IgD-negative memory B cell (primary cell): ENCODE measurements at regions not wholly inside any gene's neighbourhood (a gene's known extent, or its start where the extent isn't known, plus 50 kb on each side); places are given as distances from the start of the nearest gene placed in this dataset.
A peak's percentile ranks its signal among the peaks of the same experiment; 100 is the strongest.

Experiments used
- H3K27ac Mint-ChIP-seq, 3 donors: one replicate each; pipeline ENCODE4 v1.8.0; 2020 to 2022; ENCODE audit warnings: mild to moderate bottlenecking in 3 of 3, mixed read lengths in 3 of 3, moderate library complexity in 1 of 3
- H3K27me3 Mint-ChIP-seq: one replicate; pipeline ENCODE4 v1.8.0; 2021; ENCODE audit warnings: mixed read lengths
- H3K36me3 Mint-ChIP-seq: one replicate; pipeline ENCODE4 v1.8.0; 2020; ENCODE audit warnings: mild to moderate bottlenecking, mixed read lengths
- H3K4me1 Mint-ChIP-seq, 3 donors: one replicate each; pipeline ENCODE4 v1.8.0; 2020 to 2022; ENCODE audit warnings: mixed read lengths in 3 of 3, mild to moderate bottlenecking in 1 of 3
- H3K4me3 Mint-ChIP-seq, 4 donors: one replicate each; pipeline ENCODE4 v1.8.0; 2020 to 2022; ENCODE audit warnings: mild to moderate bottlenecking in 4 of 4, mixed read lengths in 4 of 4, moderate library complexity in 3 of 4
- H3K9me3 Mint-ChIP-seq, 3 donors: one replicate each; pipeline ENCODE4 v1.8.0; 2020 to 2021; ENCODE audit warnings: mixed read lengths in 3 of 3, mild to moderate bottlenecking in 1 of 3

DNA sequence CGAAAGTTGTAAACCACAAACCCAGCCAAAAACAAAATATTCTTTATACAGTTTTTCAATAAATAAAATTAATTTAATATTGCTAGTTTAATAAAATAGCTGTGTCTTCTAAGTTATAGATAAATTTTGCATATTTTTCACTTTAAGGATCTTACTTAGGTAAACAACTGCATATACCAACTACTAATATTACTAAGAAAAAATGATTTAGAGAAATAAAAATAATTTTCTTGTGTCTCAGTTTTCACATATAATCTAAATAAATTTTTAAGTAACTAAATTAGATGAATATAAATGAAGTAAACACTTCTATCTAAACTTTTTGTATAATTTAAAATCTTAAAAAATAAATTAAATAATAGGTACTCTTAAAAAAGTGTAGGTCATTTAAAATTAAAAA is 67.1 kb upstream of the TOP3B start:
- no peaks in the 10 kb centered on the region for H3K27me3 Mint-ChIP-seq
- no peak overlapping the region for H3K27ac Mint-ChIP-seq
- no peaks in the 10 kb centered on the region for H3K36me3 Mint-ChIP-seq
- H3K4me3 Mint-ChIP-seq, result no peak overlapping the region
- H3K4me1 Mint-ChIP-seq, result peaks cover 16 to 27% (median 23%) of the 10 kb centered on the region in 3 donors
- H3K9me3 Mint-ChIP-seq, result peaks cover 0 to 1% (median 0%) of the 10 kb centered on the region in 3 donors

DNA sequence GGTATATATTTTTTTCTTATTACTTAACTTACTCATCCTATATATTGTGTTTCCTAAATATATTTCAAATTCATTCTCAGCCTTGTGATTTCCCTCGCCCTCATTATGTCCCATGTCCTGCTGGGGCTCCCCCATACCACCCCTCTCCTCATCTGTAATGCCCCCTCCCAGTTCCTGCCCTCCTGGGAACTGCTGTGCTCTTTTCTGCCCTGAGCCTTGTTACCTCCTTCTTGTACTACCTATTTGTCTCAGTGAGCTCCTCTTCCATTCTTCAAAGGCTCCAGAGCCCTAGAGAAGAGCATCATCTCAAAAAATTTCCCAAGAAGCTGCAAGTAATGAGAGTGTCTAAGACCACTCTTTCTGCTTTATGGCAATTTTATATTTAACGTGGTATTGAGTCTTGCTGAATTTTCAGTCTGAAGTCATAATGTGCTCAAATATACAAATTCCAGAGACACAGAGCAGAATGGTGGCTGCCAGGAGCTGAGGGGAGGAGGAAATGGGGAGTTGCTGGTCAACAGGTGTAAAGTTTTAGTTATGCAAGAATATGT is 66.5 kb upstream of the TOP3B start:
- Mint-ChIP-seq H3K4me1 (peaks cover 16 to 29% (median 29%) of the 10 kb centered on the region in 3 donors), H3K27me3 (no peaks in the 10 kb centered on the region), H3K9me3 (peaks cover 0 to 1% (median 0%) of the 10 kb centered on the region in 3 donors), H3K36me3 (no peaks in the 10 kb centered on the region), H3K4me3 (no peak overlapping the region), H3K27ac (peak overlapping the region in 1 of 3 donors; percentile 26)

DNA sequence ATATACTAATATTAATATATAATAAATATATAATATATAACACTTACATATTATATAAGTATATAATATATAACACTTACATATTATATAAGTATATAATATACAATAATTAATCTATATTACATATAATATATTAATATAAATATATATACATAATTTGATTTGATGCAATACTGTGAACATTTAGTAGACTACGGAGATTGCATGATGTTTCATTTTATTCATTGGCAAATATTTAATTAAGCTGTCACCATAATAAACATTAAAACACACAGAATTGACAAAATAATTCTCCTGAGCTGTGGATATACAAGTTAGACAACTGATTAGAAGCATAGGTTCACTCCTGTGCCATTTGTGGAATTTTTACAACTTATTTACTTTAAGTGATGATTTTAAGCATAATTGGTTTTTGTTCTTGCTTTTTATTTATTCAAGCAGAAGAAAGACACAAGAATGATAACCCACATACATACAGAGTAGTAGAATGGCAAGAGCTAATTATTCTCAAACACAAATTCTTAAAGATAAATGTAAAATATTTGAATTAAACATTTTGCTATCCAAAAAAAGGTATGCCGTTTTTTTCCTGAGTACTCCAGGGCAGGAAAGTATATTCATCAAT is 65.8 kb upstream of the TOP3B start:
- H3K9me3 Mint-ChIP-seq, result peaks cover 0 to 1% (median 0%) of the 10 kb centered on the region in 3 donors
- H3K27me3 Mint-ChIP-seq, result no peaks in the 10 kb centered on the region
- no peak overlapping the region for H3K27ac Mint-ChIP-seq
- peaks cover 20 to 34% (median 31%) of the 10 kb centered on the region in 3 donors for H3K4me1 Mint-ChIP-seq
- H3K36me3 Mint-ChIP-seq, result no peaks in the 10 kb centered on the region
- peak overlapping the region in 1 of 4 donors; percentile 12 for H3K4me3 Mint-ChIP-seq

DNA sequence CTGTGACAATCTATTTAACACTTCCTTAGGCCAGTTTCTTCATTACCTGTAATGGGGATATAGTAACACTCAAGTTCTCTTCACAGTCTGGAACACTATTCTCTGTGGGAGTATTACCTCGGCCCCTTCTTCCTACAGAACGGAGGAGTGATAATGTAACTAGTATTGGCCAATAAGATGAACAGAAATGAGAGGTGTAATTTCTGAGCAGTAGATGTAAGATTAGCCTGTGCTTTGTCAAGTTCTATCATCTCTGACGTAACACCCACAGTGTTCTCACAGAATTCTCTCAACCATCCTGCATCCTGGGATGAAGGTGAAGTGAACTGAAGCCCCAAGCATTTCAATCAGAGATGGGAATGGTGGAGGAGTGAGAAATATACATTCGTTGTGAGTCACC is 65.2 kb upstream of the TOP3B start:
- Mint-ChIP-seq H3K27ac (peak overlapping the region in 1 of 3 donors; percentile 60), H3K27me3 (no peaks in the 10 kb centered on the region), H3K4me3 (peak overlapping the region in 2 of 4 donors; percentile 63 to 87), H3K36me3 (no peaks in the 10 kb centered on the region), H3K9me3 (peaks cover 0 to 1% (median 0%) of the 10 kb centered on the region in 3 donors), H3K4me1 (peaks cover 27 to 40% (median 37%) of the 10 kb centered on the region in 3 donors)

DNA sequence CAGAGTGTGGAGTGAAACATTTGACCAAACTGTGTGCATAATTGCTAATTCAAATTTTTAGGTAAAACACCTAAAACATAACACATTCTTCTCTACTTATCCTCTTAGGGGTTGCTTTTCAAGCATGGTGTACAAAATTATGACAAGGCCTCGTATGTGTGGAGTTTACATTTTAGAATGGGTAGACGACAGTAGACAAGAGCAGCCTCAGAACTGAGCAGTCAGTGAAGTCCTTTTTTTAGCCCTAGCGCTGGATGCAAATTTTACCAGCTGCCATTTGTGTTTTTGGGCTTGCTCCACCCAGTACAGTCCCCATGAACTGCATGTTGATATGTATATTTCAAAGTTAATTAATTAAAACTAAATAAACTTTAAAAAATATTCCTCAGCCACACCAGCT is 64.7 kb upstream of the TOP3B start:
- Mint-ChIP-seq H3K4me1 (peaks cover 28 to 43% (median 43%) of the 10 kb centered on the region in 3 donors), H3K27me3 (no peaks in the 10 kb centered on the region), H3K9me3 (peaks cover 0 to 1% (median 0%) of the 10 kb centered on the region in 3 donors), H3K27ac (peak overlapping the region; percentile 8 to 60 (median 38)), H3K4me3 (peak overlapping the region in 2 of 4 donors; percentile 14 to 87), H3K36me3 (no peaks in the 10 kb centered on the region)

DNA sequence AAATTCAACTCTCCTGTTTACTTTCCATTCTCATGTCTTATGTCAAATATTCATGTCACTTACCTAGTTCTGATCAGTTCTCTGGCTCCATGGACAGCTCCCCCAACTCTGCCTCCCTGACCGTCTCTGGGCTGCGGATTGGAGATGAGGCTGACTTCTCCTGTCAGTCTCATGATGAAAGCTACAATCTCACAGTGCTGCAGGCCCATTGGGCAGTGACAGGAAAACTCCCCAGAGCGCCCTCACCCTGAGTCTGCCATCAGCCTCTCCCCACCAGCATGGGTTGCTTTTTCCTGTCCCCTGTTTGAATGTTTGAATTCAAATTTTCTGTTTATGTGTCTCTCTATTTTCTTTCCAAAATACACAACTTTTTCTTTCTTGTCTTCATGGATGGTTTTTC is 63.8 kb upstream of the TOP3B start:
- Mint-ChIP-seq H3K9me3 (peaks cover 0 to 1% (median 0%) of the 10 kb centered on the region in 3 donors), H3K4me3 (peak overlapping the region; percentile 62 to 94 (median 87)), H3K36me3 (no peaks in the 10 kb centered on the region), H3K27me3 (no peaks in the 10 kb centered on the region), H3K4me1 (peaks cover 33 to 51% (median 51%) of the 10 kb centered on the region in 3 donors), H3K27ac (peak overlapping the region in 2 of 3 donors; percentile 2 to 81)

DNA sequence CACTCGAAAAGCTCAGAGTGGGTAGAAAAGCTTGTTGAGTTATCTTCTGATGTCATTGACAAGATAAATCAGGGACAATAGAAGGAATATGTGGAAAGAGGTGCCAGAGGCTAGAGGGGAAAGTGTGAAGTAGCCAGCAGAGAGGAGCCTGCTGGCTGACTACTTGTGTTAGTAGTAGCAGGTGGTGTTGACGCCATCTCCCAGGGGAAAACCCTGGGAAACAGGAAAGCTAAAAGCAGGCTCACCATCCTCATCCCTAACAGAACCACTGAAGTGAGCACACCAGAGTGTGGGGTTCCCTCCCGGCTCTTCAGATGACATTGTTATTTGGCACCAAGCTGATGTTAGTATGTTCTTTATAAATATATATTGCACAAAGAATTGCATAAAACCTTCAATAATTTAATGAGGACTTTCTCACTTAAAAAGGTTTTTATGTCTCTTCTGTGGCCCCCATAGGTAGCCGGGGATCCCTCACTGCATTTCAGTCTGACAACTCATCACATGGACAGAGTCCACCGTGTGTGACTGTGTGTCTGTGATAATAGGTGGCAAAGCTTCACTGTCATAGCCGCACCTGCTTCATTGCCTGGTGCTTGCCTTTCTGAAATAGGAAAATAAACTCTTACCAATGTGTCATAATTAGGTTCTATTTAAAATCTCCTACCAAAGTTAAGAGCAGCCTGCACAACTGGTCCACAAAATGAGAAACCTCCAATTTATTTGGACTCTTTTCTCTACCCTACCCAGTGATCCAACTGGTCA is 63.2 kb upstream of the TOP3B start:
- Mint-ChIP-seq H3K4me1 (peaks cover 33 to 51% (median 51%) of the 10 kb centered on the region in 3 donors), H3K9me3 (no peaks in the 10 kb centered on the region), H3K4me3 (peak overlapping the region; percentile 62 to 94 (median 87)), H3K27me3 (no peaks in the 10 kb centered on the region), H3K27ac (peak overlapping the region in 2 of 3 donors; percentile 2 to 59), H3K36me3 (no peaks in the 10 kb centered on the region)

DNA sequence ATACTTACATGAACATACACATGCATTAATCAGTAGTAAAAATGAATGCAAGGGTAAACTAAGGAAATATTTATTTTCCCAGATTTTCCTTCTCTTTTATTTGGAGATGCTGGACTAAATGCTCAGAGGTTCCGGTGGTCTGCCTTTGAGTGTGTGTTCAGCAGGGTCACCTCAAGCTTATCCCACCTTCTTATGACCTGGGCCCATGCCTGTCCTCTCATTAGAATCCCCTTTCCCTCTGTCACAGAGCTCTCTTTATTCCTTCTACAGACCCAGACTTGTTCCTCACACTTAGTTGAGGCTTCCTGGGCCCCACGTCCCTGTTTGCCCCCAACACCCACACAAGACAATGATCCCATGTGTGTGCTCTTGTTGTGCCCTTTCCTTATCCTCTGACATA is 61.6 kb upstream of the TOP3B start:
- Mint-ChIP-seq H3K36me3 (peaks cover 2% of the 10 kb centered on the region), H3K4me3 (peak overlapping the region; percentile 22 to 89 (median 56)), H3K27ac (peak overlapping the region in 1 of 3 donors; percentile 89), H3K9me3 (peaks cover 0 to 2% (median 0%) of the 10 kb centered on the region in 3 donors), H3K27me3 (no peaks in the 10 kb centered on the region), H3K4me1 (peaks cover 36 to 64% (median 51%) of the 10 kb centered on the region in 3 donors)

DNA sequence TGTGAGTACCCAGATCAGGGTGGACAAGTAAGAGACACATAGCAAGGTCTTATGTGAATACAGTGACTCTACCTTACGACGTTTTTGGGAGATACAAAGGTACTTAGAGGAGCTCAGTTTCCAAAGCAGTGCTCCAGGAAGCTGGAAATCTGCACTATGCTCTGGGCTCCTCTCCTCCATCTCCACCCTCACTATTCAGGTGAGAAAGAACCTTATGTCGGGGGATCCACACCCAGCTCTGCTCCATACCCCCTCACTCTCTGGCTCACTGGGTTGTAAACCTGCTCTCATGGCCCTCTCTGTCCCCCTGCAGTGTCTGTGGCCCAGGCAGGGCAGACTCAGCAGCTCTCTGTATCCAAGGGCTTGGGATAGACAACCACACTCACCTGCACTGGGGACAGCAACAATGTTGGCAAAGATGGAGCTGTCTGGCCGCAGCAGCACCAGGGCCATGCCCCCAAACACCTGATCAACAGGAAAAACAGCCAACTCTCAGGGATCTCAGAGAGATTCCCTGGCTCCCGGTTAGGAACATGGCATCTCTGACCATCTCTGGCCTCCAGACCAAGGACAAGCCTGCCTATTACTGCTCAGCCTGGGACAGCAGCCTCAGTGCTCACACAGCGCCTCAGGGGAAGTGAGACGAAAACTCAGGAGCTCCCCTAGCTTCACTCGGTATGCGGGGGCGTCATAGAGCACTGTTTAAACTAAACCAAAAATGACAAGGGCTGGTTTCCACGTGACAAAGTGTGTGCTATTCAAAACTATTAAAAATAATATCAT is 60.9 kb upstream of the TOP3B start:
- Mint-ChIP-seq H3K9me3 (peaks cover 0 to 2% (median 0%) of the 10 kb centered on the region in 3 donors), H3K4me3 (peak overlapping the region; percentile 79 to 93 (median 86)), H3K27me3 (no peaks in the 10 kb centered on the region), H3K27ac (peak overlapping the region; percentile 57 to 89 (median 83)), H3K4me1 (peaks cover 41 to 66% (median 51%) of the 10 kb centered on the region in 3 donors), H3K36me3 (peaks cover 2% of the 10 kb centered on the region)

DNA sequence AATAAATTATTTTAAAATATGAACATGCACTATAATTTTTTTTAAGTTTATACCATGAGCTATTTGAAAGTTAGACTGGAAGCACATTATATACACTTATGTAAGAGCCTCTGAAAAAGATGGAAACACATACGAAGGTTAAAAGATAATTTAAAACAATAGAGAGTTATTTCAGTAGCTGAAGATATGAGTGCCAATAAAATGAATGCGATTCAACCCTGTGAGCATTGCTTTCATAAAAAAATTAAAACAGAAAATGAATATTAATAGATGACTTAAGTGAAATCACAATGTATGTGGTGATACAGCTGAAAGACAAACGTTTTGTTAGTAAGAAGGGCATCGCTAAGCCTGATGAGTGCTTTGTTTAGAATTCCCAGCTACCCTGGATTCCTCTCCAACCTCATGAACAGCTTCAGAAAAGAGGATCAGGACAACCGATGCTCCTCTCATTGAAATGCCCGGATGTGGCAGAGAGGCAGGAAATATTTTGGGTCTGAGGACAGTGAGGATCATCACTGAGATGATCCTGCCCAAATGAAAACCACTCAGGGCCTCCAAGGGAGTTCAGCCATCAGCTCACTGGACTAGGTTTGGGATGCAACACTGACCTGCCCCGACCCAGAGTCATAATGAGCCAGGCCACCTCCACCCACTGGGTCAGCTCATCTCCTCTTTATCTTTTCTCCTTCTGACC is 60.2 kb upstream of the TOP3B start:
- Mint-ChIP-seq H3K9me3 (peaks cover 0 to 2% (median 0%) of the 10 kb centered on the region in 3 donors), H3K27me3 (no peaks in the 10 kb centered on the region), H3K4me1 (peaks cover 47 to 70% (median 54%) of the 10 kb centered on the region in 3 donors), H3K27ac (peak overlapping the region; percentile 44 to 89 (median 83)), H3K36me3 (peaks cover 2% of the 10 kb centered on the region), H3K4me3 (peak overlapping the region; percentile 79 to 93 (median 86))

DNA sequence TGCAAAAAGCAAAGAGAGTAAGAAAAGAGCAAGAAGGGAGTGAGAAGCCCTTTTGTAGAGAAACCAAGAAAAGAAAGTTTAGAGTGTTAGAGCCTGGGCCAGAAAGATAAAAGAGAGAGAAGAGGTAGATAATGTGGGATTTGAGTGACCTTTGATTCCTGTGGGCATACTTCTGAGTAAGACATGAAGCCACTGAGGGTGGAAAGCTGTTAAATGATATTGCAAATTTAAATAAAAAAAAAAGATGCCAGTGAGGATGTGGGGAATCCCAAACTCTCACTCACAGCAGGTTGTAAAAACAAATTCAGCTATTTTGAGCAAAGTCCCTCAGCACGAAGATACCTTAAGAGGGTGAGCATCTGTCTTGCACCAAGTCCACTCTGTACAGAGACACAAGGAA is 59.4 kb upstream of the TOP3B start:
- Mint-ChIP-seq H3K27ac (peak overlapping the region in 2 of 3 donors; percentile 1 to 83), H3K27me3 (no peaks in the 10 kb centered on the region), H3K4me1 (peaks cover 51 to 71% (median 54%) of the 10 kb centered on the region in 3 donors), H3K9me3 (peaks cover 0 to 2% (median 0%) of the 10 kb centered on the region in 3 donors), H3K36me3 (peaks cover 2% of the 10 kb centered on the region), H3K4me3 (peak overlapping the region; percentile 35 to 75 (median 55))

DNA sequence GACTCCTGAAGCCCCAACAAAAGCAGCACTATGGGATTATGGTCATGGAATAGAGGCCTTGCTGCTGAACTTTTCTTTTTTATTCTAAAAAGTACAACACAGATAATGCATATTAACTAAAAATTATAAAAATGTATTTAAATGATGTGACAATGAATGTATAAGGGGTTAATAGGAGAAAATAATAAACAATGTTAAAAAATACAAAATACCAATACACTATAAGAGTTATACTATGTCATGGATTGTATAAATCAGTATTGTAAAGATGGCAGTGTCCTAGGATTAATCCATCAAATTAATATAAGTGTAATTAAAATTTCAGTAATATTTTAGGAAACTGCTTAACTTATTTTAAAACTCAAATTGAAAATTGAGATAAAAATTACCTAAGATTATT is 58.3 kb upstream of the TOP3B start:
- Mint-ChIP-seq H3K9me3 (peaks cover 0 to 2% (median 0%) of the 10 kb centered on the region in 3 donors), H3K27me3 (no peaks in the 10 kb centered on the region), H3K4me1 (peaks cover 51 to 73% (median 54%) of the 10 kb centered on the region in 3 donors), H3K4me3 (peak overlapping the region in 1 of 4 donors; percentile 74), H3K36me3 (peaks cover 2% of the 10 kb centered on the region), H3K27ac (no peak overlapping the region)

DNA sequence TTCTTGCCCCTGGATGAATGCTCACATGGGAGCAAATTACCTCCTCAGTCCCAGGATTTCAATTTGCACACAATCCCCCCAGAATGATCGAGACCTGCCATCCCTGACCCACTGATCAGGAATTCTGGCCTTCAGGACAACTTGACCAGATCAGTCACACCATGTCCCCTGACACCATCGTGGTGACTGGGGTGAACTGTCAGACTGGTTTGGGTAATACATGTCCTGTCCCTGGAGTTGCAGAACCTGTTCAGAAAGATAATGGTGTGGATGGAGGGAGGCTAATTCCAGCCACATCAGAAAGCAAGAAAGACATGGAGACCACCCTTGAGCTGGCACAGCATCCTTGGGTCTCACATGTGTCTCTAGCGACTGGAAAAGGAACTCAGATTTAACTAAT is 57.9 kb upstream of the TOP3B start:
- peaks cover 55 to 75% (median 55%) of the 10 kb centered on the region in 3 donors for H3K4me1 Mint-ChIP-seq
- H3K27me3 Mint-ChIP-seq, result no peaks in the 10 kb centered on the region
- peaks cover 2% of the 10 kb centered on the region for H3K36me3 Mint-ChIP-seq
- H3K27ac Mint-ChIP-seq, result peak overlapping the region in 1 of 3 donors; percentile 26
- H3K4me3 Mint-ChIP-seq, result peak overlapping the region in 2 of 4 donors; percentile 74 to 78
- peaks cover 0 to 2% (median 0%) of the 10 kb centered on the region in 3 donors for H3K9me3 Mint-ChIP-seq
